ENCODE measurements at regions not wholly inside any gene's neighbourhood (a gene's known extent, or its start where the extent isn't known, plus 50 kb on each side); places are given as distances from the start of the nearest gene placed in this dataset.

DNA sequence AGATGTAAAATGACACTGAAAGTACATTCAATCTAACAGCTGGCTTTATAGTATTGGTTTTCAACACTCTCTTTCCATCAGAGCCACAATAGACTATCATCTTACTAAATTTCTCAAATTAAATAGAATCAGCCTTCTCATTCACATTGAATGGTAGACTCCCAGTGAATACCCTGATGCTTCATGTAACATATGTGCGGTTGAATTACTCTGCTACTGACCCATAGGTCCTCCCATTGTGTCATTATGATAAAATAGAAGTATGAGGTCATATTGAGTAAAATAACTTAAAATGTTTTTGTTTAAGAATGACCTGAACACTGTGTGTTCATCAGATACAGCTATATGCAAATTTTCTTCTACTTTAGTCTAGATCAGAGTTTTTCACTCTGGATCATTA is 75.9 kb upstream of the ADAMTSL1 start:
- H3K36me3 ChIP-seq (ENCODE audit: control insufficient read depth, low read length) = no peaks in the 10 kb centered on the region
- H3K4me3 ChIP-seq (ENCODE audit: low read length) = no peak overlapping the region
- H3K4me1 ChIP-seq (ENCODE audit: control insufficient read depth, low read length) = no peaks in the 10 kb centered on the region
- H3K79me2 ChIP-seq (ENCODE audit: control insufficient read depth, low read length) = no peaks in the 10 kb centered on the region
- no peak for TF ChIP-seq EZH2phosphoT487 (IDR thresholded peaks at IDR 0.05; ENCODE audit: borderline replicate concordance, low read length)
- TF ChIP-seq, protein P1, sequence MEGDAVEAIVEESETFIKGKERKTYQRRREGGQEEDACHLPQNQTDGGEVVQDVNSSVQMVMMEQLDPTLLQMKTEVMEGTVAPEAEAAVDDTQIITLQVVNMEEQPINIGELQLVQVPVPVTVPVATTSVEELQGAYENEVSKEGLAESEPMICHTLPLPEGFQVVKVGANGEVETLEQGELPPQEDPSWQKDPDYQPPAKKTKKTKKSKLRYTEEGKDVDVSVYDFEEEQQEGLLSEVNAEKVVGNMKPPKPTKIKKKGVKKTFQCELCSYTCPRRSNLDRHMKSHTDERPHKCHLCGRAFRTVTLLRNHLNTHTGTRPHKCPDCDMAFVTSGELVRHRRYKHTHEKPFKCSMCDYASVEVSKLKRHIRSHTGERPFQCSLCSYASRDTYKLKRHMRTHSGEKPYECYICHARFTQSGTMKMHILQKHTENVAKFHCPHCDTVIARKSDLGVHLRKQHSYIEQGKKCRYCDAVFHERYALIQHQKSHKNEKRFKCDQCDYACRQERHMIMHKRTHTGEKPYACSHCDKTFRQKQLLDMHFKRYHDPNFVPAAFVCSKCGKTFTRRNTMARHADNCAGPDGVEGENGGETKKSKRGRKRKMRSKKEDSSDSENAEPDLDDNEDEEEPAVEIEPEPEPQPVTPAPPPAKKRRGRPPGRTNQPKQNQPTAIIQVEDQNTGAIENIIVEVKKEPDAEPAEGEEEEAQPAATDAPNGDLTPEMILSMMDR (IDR thresholded peaks at IDR 0.05; ENCODE audit: low read depth, low read length, poor library complexity, severe bottlenecking) = no peak
- no peaks in the 10 kb centered on the region for H3K9me3 ChIP-seq (ENCODE audit: control insufficient read depth, insufficient read depth, low read length)
- no peaks in the 10 kb centered on the region for H3F3A ChIP-seq (ENCODE audit: control insufficient read depth, insufficient read depth)
- no peaks in the 10 kb centered on the region for H4K20me1 ChIP-seq (ENCODE audit: control insufficient read depth, insufficient read depth, low read depth, low read length)
- H3K9me2 ChIP-seq (replicated peaks; ENCODE audit: control insufficient read depth, low read length) = no peaks in the 10 kb centered on the region
- no peak overlapping the region for H3K27ac ChIP-seq (ENCODE audit: low read depth, low read length)
- no peak overlapping the region for H3K4me2 ChIP-seq (ENCODE audit: low read length)
- no peaks in the 10 kb centered on the region for H3K27me3 ChIP-seq (ENCODE audit: control insufficient read depth, low read length)

DNA sequence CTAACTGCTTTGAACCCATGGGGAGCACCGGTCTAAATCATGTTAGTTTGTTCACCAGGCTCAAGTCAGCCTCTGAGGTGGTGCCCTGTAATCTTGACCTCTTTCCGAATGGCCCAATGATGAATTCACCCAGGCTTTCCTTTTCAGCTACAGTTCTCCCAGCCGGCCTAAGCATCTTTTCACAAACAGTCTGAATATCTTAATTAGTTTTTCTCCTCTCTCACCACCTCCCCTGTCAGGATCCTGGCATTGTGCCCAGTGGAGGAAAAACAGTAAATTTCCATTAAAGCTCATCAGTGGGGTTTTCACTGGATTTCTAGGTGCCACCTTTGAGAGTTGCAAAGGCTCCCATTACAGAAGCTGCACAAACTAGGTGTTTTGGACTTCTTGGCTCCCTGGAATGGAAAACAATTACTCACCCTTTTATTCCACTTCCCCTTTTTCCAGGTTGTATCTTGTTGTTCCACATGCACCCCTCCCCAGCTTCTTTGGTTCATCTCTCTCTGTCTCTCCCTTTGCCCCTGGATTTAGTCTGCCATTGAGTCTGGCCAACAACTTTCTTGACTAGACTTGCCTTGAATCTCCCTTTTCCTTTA is 69.4 kb upstream of the ADAMTSL1 start:
- Histone ChIP-seq H4K20me1 (ENCODE audit: control insufficient read depth, insufficient read depth, low read depth, low read length) (no peaks in the 10 kb centered on the region), H3K4me1 (ENCODE audit: control insufficient read depth, low read length) (no peaks in the 10 kb centered on the region), H3F3A (ENCODE audit: control insufficient read depth, insufficient read depth) (no peaks in the 10 kb centered on the region), H3K27ac (ENCODE audit: low read depth, low read length) (no peak overlapping the region), H3K9me3 (ENCODE audit: control insufficient read depth, insufficient read depth, low read length) (no peaks in the 10 kb centered on the region), H3K9me2 (replicated peaks; ENCODE audit: control insufficient read depth, low read length) (no peaks in the 10 kb centered on the region), H3K27me3 (ENCODE audit: control insufficient read depth, low read length) (no peaks in the 10 kb centered on the region), H3K79me2 (ENCODE audit: control insufficient read depth, low read length) (no peaks in the 10 kb centered on the region), H3K4me3 (ENCODE audit: low read length) (no peak overlapping the region), H3K36me3 (ENCODE audit: control insufficient read depth, low read length) (no peaks in the 10 kb centered on the region), H3K4me2 (ENCODE audit: low read length) (no peak overlapping the region)
- TF ChIP-seq, protein P1 (IDR thresholded peaks at IDR 0.05; ENCODE audit: low read depth, low read length, poor library complexity, severe bottlenecking) = no peak
- TF ChIP-seq EZH2phosphoT487 (IDR thresholded peaks at IDR 0.05; ENCODE audit: borderline replicate concordance, low read length) = no peak

DNA sequence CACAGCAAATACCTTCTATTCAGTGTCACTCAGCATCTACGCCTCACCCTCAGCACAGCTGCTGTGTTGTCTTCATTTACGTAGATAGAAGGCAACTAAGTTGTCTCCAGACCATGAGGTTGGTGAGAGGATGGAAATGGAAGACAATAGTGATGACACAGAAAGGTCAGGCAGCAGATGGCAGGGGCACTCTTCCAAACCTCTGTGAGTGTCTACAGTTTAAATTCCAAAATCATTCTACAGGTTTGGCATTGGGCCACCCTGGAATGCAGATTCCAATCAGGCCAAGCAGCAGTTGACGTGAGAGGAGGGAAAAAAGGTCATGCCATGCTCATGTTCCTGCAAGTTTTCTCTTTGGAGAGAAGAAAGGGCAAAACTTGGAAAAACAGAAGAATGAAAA is 68.7 kb upstream of the ADAMTSL1 start:
- H3K9me2 ChIP-seq (replicated peaks; ENCODE audit: control insufficient read depth, low read length) = no peaks in the 10 kb centered on the region
- no peak for TF ChIP-seq EZH2phosphoT487 (IDR thresholded peaks at IDR 0.05; ENCODE audit: borderline replicate concordance, low read length)
- no peaks in the 10 kb centered on the region for H3K9me3 ChIP-seq (ENCODE audit: control insufficient read depth, insufficient read depth, low read length)
- H3F3A ChIP-seq (ENCODE audit: control insufficient read depth, insufficient read depth) = no peaks in the 10 kb centered on the region
- no peaks in the 10 kb centered on the region for H3K4me1 ChIP-seq (ENCODE audit: control insufficient read depth, low read length)
- H3K79me2 ChIP-seq (ENCODE audit: control insufficient read depth, low read length) = no peaks in the 10 kb centered on the region
- H4K20me1 ChIP-seq (ENCODE audit: control insufficient read depth, insufficient read depth, low read depth, low read length) = no peaks in the 10 kb centered on the region
- H3K36me3 ChIP-seq (ENCODE audit: control insufficient read depth, low read length) = no peaks in the 10 kb centered on the region
- H3K27me3 ChIP-seq (ENCODE audit: control insufficient read depth, low read length) = no peaks in the 10 kb centered on the region
- no peak overlapping the region for H3K4me3 ChIP-seq (ENCODE audit: low read length)
- no peak overlapping the region for H3K4me2 ChIP-seq (ENCODE audit: low read length)
- no peak overlapping the region for H3K27ac ChIP-seq (ENCODE audit: low read depth, low read length)

DNA sequence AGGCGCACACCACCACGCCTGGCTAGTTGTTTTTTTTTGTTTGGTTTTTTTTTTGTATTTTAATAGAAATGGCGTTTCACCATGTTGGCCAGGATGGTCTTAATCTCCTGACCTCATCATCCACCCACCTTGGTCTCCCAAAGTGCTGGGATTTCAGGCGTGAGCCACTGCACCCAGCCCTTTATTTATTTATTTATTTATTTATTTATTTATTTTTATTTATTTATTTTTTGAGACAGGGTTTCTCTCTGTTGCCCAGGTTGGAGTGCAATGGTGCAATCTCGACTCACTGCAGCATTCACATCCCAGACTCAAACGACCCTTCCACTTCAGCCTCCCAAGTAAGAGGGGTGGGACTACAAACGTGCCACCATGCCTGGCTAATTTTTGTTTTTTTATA is 63.0 kb upstream of the ADAMTSL1 start:
- Histone ChIP-seq H3K9me2 (replicated peaks; ENCODE audit: control insufficient read depth, low read length) (no peaks in the 10 kb centered on the region), H3K79me2 (ENCODE audit: control insufficient read depth, low read length) (no peaks in the 10 kb centered on the region)

More for the DNA sequence above, 63.0 kb upstream of the ADAMTSL1 start:
- no peaks in the 10 kb centered on the region for H3K36me3 ChIP-seq (ENCODE audit: control insufficient read depth, low read length)
- no peaks in the 10 kb centered on the region for H3K4me1 ChIP-seq (ENCODE audit: control insufficient read depth, low read length)
- no peak overlapping the region for H3K4me3 ChIP-seq (ENCODE audit: low read length)
- TF ChIP-seq, protein P1 (IDR thresholded peaks at IDR 0.05; ENCODE audit: low read depth, low read length, poor library complexity, severe bottlenecking) = no peak
- no peak for TF ChIP-seq EZH2phosphoT487 (IDR thresholded peaks at IDR 0.05; ENCODE audit: borderline replicate concordance, low read length)
- H3K27ac ChIP-seq (ENCODE audit: low read depth, low read length) = no peak overlapping the region
- H3K4me2 ChIP-seq (ENCODE audit: low read length) = no peak overlapping the region
- H3F3A ChIP-seq (ENCODE audit: control insufficient read depth, insufficient read depth) = no peaks in the 10 kb centered on the region
- H3K9me3 ChIP-seq (ENCODE audit: control insufficient read depth, insufficient read depth, low read length) = no peaks in the 10 kb centered on the region
- H3K27me3 ChIP-seq (ENCODE audit: control insufficient read depth, low read length) = no peaks in the 10 kb centered on the region
- no peaks in the 10 kb centered on the region for H4K20me1 ChIP-seq (ENCODE audit: control insufficient read depth, insufficient read depth, low read depth, low read length)

Measured in DOHH2 (cell line).